A549 (cell line): ENCODE measurements at regions not wholly inside any gene's neighbourhood (a gene's known extent, or its start where the extent isn't known, plus 50 kb on each side); places are given as distances from the start of the nearest gene placed in this dataset.

Experiments
- ATAC-seq, 2 experiments: fragments of 200-7000 bp in 1 of 2; fragments of >200 bp in 1 of 2; cut with Nextera tagmentation in 1 of 2; cut with Tn5 transposase in 1 of 2; 3 replicates each; pipeline versions ENCODE4 v1.8.0 to v1.9.1; 2018 to 2020; ENCODE audit warnings: mild to moderate bottlenecking in 1 of 2, moderate library complexity in 1 of 2
- CTCF ChIA-PET: fragments of 300-600 bp; sonication (Branson Sonifier 250); formaldehyde crosslinking; extraction: SDS; loops from one replicate; lab custom pipeline; 2021; ENCODE audit warnings: antibody characterized with exemption, inconsistent platforms; lab: Yijun Ruan, JAX
- POLR2A ChIA-PET: fragments of 350-600 bp; formaldehyde crosslinking; extraction: SDS; loops from one replicate; lab custom pipeline; 2021; ENCODE audit warnings: antibody characterized with exemption, inconsistent platforms; lab: Yijun Ruan, JAX
- DNase-seq, 2 experiments: peaks; one replicate each; pipeline versions ENCODE4 v3.0.0 to v3.0.0-alpha.2; 2011 to 2016; ENCODE audit warnings: low read depth in 1 of 2, low spot score in 1 of 2
- FAIRE-seq: peaks from 2 replicates; lab custom pipeline; 2011; peaks lifted over from hg19 to GRCh38; lab: Jason Lieb, UNC
- H3K27ac ChIP-seq, 2 experiments: fragments of >200 bp; sonication (Bioruptor Twin); formaldehyde crosslinking; 3 replicates each; pipeline ENCODE4 v1.5.1; 2016 to 2017
- H3K4me1 ChIP-seq: fragments of >200 bp; sonication (Bioruptor Twin); formaldehyde crosslinking; 3 replicates; pipeline ENCODE4 v1.6.1; 2016
- H3K4me2 ChIP-seq: fragments of >200 bp; sonication (Bioruptor Twin); formaldehyde crosslinking; 3 replicates; pipeline ENCODE4 v1.6.1; 2016
- H3K4me3 ChIP-seq: fragments of >200 bp; sonication (Bioruptor Twin); formaldehyde crosslinking; 3 replicates; pipeline ENCODE4 v1.5.1; 2016
- H3K9me3 ChIP-seq: fragments of >200 bp; sonication (Bioruptor Twin); formaldehyde crosslinking; 3 replicates; pipeline ENCODE4 v1.6.1; 2016
- MAFK ChIP-seq: fragments of 450-650 bp; IDR thresholded peaks from 2 replicates; pipeline ENCODE4 v1.6.1; 2014; ENCODE audit not compliant: partially characterized antibody
- ZSCAN20 ChIP-seq: fragments of 250-450 bp; sonication (Bioruptor Pico); IDR thresholded peaks from 2 replicates; pipeline ENCODE4 v1.8.0; 2022; ENCODE audit warnings: mild to moderate bottlenecking, moderate library complexity
- WGBS: methylation state at CpG from one replicate; pipeline ENCODE4 v1.1.6; 2017; ENCODE audit errors: missing lambda C conversion rate; 5-methylcytosine and 5-hydroxymethylcytosine counted together

GRCh38 chrX:35166023-35166422 is 223.4 kb downstream of the FAM47B start:
- no peak overlapping the region for H3K4me3 ChIP-seq
- H3K27ac ChIP-seq, result no peak overlapping the region
- POLR2A ChIA-PET, result no interaction called here
- DNase-seq (no peak), FAIRE-seq (no peak), ATAC-seq (no peak)
- no peaks in the 10 kb centered on the region for H3K9me3 ChIP-seq
- TF ChIP-seq MAFK, result peak; percentile 45
- TF ChIP-seq ZSCAN20, result no peak
- no peaks in the 10 kb centered on the region for H3K4me1 ChIP-seq
- 18% methylated on average over 2 of the region's 2 CpGs for WGBS
- CTCF ChIA-PET, result no interaction called here
- H3K4me2 ChIP-seq, result no peak overlapping the region
